Embryonic facial prominence (tissue), 1 donor: ENCODE measurements at regions not wholly inside any gene's neighbourhood (a gene's known extent, or its start where the extent isn't known, plus 50 kb on each side); places are given as distances from the start of the nearest gene placed in this dataset.
"Not testable (repeated sequence)": the region's sequence is repeated elsewhere in the genome, so short reads cannot be mapped to it uniquely, and the experiment has no call there.

Experiments
- DNase-seq: peaks from one replicate; pipeline ENCODE4 v3.0.0-alpha.2; 2016; ENCODE audit errors: extremely low spot score

- no peak for DNase-seq
Measured at GRCh38 chr12:25615119-25615518, 62.0 kb upstream of the LMNTD1 start.

- no peak for DNase-seq
Measured at GRCh38 chr12:25616286-25616685, 63.2 kb upstream of the LMNTD1 start.

- no peak for DNase-seq
Measured at GRCh38 chr12:25617991-25618390, 64.9 kb upstream of the LMNTD1 start.

- DNase-seq = no peak
Measured at GRCh38 chr12:25623816-25624215, 70.7 kb upstream of the LMNTD1 start.

- no peak for DNase-seq
Measured at GRCh38 chr12:25625146-25625545, 72.1 kb upstream of the LMNTD1 start.

GRCh38 chr12:25629341-25629740 is 76.3 kb upstream of the LMNTD1 start:
- no peak for DNase-seq

GRCh38 chr12:25630735-25631515 is 77.8 kb upstream of the LMNTD1 start:
- DNase-seq = not testable (repeated sequence)

- DNase-seq = not testable (repeated sequence)
Measured at GRCh38 chr12:25633149-25633548, 80.1 kb upstream of the LMNTD1 start.

GRCh38 chr12:25637752-25638151 is 84.7 kb upstream of the LMNTD1 start:
- no peak for DNase-seq

- no peak for DNase-seq
Measured at GRCh38 chr12:25639406-25639805, 86.3 kb upstream of the LMNTD1 start.

- DNase-seq = no peak
Measured at GRCh38 chr12:25644979-25645378, 91.9 kb upstream of the LMNTD1 start.

GRCh38 chr12:25645427-25645826 is 92.3 kb upstream of the LMNTD1 start:
- DNase-seq = no peak

GRCh38 chr12:25651931-25652330 is 98.8 kb upstream of the LMNTD1 start:
- DNase-seq = no peak

GRCh38 chr12:25652371-25652770 is 99.3 kb upstream of the LMNTD1 start:
- no peak for DNase-seq

GRCh38 chr12:25653487-25654175 is 100.5 kb upstream of the LMNTD1 start:
- DNase-seq = no peak

GRCh38 chr12:25655702-25656101 is 102.6 kb upstream of the LMNTD1 start:
- no peak for DNase-seq

GRCh38 chr12:25659621-25660020 is 106.5 kb upstream of the LMNTD1 start:
- no peak for DNase-seq

- no peak for DNase-seq
Measured at GRCh38 chr12:25670076-25671055, 117.3 kb upstream of the LMNTD1 start.

GRCh38 chr12:25675808-25676207 is 122.7 kb upstream of the LMNTD1 start:
- DNase-seq = no peak

- DNase-seq = no peak
Measured at GRCh38 chr12:25677232-25677937, 124.3 kb upstream of the LMNTD1 start.

- DNase-seq = no peak
Measured at GRCh38 chr12:25681580-25681979, 128.5 kb upstream of the LMNTD1 start.
